H1 (cell line): ENCODE measurements at regions not wholly inside any gene's neighbourhood (a gene's known extent, or its start where the extent isn't known, plus 50 kb on each side); places are given as distances from the start of the nearest gene placed in this dataset.

Experiments
- BACH1 ChIP-seq: IDR thresholded peaks from 2 replicates; pipeline ENCODE4 v1.6.1; 2012; ENCODE audit warnings: low read length, improper control_type of control experiment
- BCL11A ChIP-seq, 2 experiments: IDR thresholded peaks; one replicate each; pipeline ENCODE4 v1.6.1; 2011; ENCODE audit warnings: low read depth in 2 of 2, low read length in 2 of 2, mild to moderate bottlenecking in 2 of 2
- CHD1 ChIP-seq: IDR thresholded peaks from 2 replicates; pipeline ENCODE4 v1.6.1; 2012; ENCODE audit warnings: low read depth, low read length, improper control_type of control experiment
- CHD2 ChIP-seq: IDR thresholded peaks from 2 replicates; pipeline ENCODE4 v1.6.1; 2012; ENCODE audit warnings: low read length, improper control_type of control experiment
- GABPA ChIP-seq: IDR thresholded peaks from 2 replicates; pipeline ENCODE4 v1.6.1; 2011; ENCODE audit warnings: mild to moderate bottlenecking, low read length, moderate library complexity, borderline replicate concordance; ENCODE audit not compliant: insufficient read depth
- RXRA ChIP-seq: IDR thresholded peaks from 2 replicates; pipeline ENCODE4 v1.6.1; 2011; ENCODE audit warnings: low read depth, mild to moderate bottlenecking, low read length, moderate library complexity; ENCODE audit not compliant: insufficient read depth
- SRF ChIP-seq: IDR thresholded peaks from 2 replicates; pipeline ENCODE4 v1.6.1; 2011; ENCODE audit warnings: mild to moderate bottlenecking, low read depth, low read length, moderate library complexity
- SUZ12 ChIP-seq: fragments of 200-600 bp; sonication (generic); IDR thresholded peaks from 2 replicates; pipeline ENCODE4 v1.6.1; 2012; ENCODE audit warnings: mild to moderate bottlenecking, inconsistent platforms, low read length, moderate library complexity, mixed read lengths
- TEAD4 ChIP-seq: IDR thresholded peaks from 2 replicates; pipeline ENCODE4 v1.6.1; 2012; ENCODE audit warnings: low read depth, low read length, inconsistent platforms, mixed read lengths
- TF ChIP-seq, protein P1 (sequence below): fragments of 300-600 bp; sonication (generic); IDR thresholded peaks from 2 replicates; pipeline ENCODE4 v1.7.1; 2012; ENCODE audit warnings: low read length, moderate library complexity, mild to moderate bottlenecking, inconsistent platforms; ENCODE audit not compliant: insufficient replicate concordance

DNA sequence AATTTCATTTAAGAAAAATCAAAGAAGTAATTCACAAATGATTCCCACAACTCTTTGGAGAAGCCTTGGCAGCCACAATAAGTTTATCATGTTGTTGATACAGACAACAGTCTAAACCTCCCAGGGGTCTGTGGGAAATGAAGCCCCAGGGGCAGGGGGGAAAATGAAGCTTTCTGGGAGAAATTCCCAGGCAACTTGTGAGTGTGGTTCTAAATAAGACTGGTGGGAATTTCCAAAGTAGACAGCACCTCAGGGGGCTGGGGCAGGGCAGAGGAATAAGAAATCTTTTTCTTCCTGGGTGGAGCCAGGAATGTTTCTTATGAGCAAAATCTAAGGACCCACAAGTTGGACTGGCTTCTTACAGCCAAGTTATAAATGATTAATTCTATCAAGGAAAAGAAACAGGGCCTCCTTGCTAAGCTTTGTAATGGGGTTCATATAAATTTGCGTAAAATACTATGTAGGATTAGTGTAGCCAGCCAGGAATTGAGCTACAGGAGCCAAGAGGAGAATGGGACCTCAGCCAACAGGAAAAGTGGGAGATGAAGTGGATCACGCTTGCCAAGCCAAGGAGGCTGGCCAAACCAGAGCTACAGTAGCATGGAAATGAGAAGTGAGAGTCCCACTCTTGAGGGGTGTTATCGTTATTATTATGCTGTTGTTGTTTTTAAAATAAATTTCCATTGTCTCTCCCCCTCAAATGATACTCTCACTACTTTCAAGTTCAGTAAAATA lies 182.9 kb upstream of the FAR2 start (continued):
- TF ChIP-seq, protein P1, sequence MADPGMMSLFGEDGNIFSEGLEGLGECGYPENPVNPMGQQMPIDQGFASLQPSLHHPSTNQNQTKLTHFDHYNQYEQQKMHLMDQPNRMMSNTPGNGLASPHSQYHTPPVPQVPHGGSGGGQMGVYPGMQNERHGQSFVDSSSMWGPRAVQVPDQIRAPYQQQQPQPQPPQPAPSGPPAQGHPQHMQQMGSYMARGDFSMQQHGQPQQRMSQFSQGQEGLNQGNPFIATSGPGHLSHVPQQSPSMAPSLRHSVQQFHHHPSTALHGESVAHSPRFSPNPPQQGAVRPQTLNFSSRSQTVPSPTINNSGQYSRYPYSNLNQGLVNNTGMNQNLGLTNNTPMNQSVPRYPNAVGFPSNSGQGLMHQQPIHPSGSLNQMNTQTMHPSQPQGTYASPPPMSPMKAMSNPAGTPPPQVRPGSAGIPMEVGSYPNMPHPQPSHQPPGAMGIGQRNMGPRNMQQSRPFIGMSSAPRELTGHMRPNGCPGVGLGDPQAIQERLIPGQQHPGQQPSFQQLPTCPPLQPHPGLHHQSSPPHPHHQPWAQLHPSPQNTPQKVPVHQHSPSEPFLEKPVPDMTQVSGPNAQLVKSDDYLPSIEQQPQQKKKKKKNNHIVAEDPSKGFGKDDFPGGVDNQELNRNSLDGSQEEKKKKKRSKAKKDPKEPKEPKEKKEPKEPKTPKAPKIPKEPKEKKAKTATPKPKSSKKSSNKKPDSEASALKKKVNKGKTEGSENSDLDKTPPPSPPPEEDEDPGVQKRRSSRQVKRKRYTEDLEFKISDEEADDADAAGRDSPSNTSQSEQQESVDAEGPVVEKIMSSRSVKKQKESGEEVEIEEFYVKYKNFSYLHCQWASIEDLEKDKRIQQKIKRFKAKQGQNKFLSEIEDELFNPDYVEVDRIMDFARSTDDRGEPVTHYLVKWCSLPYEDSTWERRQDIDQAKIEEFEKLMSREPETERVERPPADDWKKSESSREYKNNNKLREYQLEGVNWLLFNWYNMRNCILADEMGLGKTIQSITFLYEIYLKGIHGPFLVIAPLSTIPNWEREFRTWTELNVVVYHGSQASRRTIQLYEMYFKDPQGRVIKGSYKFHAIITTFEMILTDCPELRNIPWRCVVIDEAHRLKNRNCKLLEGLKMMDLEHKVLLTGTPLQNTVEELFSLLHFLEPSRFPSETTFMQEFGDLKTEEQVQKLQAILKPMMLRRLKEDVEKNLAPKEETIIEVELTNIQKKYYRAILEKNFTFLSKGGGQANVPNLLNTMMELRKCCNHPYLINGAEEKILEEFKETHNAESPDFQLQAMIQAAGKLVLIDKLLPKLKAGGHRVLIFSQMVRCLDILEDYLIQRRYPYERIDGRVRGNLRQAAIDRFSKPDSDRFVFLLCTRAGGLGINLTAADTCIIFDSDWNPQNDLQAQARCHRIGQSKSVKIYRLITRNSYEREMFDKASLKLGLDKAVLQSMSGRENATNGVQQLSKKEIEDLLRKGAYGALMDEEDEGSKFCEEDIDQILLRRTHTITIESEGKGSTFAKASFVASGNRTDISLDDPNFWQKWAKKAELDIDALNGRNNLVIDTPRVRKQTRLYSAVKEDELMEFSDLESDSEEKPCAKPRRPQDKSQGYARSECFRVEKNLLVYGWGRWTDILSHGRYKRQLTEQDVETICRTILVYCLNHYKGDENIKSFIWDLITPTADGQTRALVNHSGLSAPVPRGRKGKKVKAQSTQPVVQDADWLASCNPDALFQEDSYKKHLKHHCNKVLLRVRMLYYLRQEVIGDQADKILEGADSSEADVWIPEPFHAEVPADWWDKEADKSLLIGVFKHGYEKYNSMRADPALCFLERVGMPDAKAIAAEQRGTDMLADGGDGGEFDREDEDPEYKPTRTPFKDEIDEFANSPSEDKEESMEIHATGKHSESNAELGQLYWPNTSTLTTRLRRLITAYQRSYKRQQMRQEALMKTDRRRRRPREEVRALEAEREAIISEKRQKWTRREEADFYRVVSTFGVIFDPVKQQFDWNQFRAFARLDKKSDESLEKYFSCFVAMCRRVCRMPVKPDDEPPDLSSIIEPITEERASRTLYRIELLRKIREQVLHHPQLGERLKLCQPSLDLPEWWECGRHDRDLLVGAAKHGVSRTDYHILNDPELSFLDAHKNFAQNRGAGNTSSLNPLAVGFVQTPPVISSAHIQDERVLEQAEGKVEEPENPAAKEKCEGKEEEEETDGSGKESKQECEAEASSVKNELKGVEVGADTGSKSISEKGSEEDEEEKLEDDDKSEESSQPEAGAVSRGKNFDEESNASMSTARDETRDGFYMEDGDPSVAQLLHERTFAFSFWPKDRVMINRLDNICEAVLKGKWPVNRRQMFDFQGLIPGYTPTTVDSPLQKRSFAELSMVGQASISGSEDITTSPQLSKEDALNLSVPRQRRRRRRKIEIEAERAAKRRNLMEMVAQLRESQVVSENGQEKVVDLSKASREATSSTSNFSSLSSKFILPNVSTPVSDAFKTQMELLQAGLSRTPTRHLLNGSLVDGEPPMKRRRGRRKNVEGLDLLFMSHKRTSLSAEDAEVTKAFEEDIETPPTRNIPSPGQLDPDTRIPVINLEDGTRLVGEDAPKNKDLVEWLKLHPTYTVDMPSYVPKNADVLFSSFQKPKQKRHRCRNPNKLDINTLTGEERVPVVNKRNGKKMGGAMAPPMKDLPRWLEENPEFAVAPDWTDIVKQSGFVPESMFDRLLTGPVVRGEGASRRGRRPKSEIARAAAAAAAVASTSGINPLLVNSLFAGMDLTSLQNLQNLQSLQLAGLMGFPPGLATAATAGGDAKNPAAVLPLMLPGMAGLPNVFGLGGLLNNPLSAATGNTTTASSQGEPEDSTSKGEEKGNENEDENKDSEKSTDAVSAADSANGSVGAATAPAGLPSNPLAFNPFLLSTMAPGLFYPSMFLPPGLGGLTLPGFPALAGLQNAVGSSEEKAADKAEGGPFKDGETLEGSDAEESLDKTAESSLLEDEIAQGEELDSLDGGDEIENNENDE, result no peak
- TF ChIP-seq BACH1, result no peak
- no peak for TF ChIP-seq BCL11A (IDR thresholded peaks at IDR 0.05; ENCODE audit: low read depth in 2 of 2, low read length in 2 of 2)
- TF ChIP-seq SRF, result no peak
- no peak for TF ChIP-seq RXRA
- TF ChIP-seq CHD2, result no peak
- no peak for TF ChIP-seq CHD1
- no peak for TF ChIP-seq GABPA
- TF ChIP-seq TEAD4, result no peak
- no peak for TF ChIP-seq SUZ12
- TF ChIP-seq, all 59 proteins: peak for 0
